IMR-90 (cell line): ENCODE measurements at regions not wholly inside any gene's neighbourhood (a gene's known extent, or its start where the extent isn't known, plus 50 kb on each side); places are given as distances from the start of the nearest gene placed in this dataset.

Experiments used
- ATAC-seq: fragments of 200-7000 bp; cut with Tn5 transposase; 2 replicates; pipeline ENCODE4 v1.9.1; 2020; ENCODE audit warnings: low read depth, mild to moderate bottlenecking, moderate library complexity
- BruUV-seq: library from RNA; stranded (reverse); fragments of 400-500 nt; replicated peaks from 2 replicates; lab custom pipeline; 2021; lab: Mats Ljungman, UMichigan
- CTCF ChIA-PET: fragments of 300-600 bp; formaldehyde crosslinking; extraction: SDS; loops from one replicate; lab custom pipeline; 2021; ENCODE audit warnings: antibody characterized with exemption; lab: Yijun Ruan, JAX
- POLR2A ChIA-PET: fragments of 300-600 bp; sonication (Branson Sonifier 250); formaldehyde crosslinking; loops from one replicate; lab custom pipeline; 2022; ENCODE audit warnings: antibody characterized with exemption; ENCODE audit not compliant: unreplicated experiment; lab: Charles Lee
- DNase-seq: peaks from one replicate; pipeline ENCODE4 v3.0.0; 2013
- H2AFZ ChIP-seq: replicated peaks from 2 replicates; pipeline ENCODE3; 2013; ENCODE audit warnings: low read length, mild to moderate bottlenecking; ENCODE audit not compliant: poor library complexity
- H2AK5ac ChIP-seq: 2 replicates; pipeline ENCODE4 v1.6.1; 2013; ENCODE audit warnings: low read depth, low read length, inconsistent platforms
- H2AK9ac ChIP-seq: replicated peaks from 2 replicates; pipeline ENCODE3; 2013; ENCODE audit warnings: mild to moderate bottlenecking, low read depth, low read length, moderate library complexity; ENCODE audit not compliant: poor library complexity
- H2BK120ac ChIP-seq: 2 replicates; pipeline ENCODE4 v1.6.1; 2013; ENCODE audit warnings: low read depth, low read length, inconsistent platforms
- H2BK15ac ChIP-seq: 3 replicates; pipeline ENCODE4 v1.6.1; 2013; ENCODE audit warnings: low read depth, low read length, inconsistent platforms
- H2BK20ac ChIP-seq: 2 replicates; pipeline ENCODE4 v1.6.1; 2013; ENCODE audit warnings: low read depth, mild to moderate bottlenecking, inconsistent platforms, low read length, moderate library complexity
- H2BK5ac ChIP-seq: 2 replicates; pipeline ENCODE4 v1.6.1; 2013; ENCODE audit warnings: mild to moderate bottlenecking, low read depth, low read length, inconsistent platforms; ENCODE audit not compliant: poor library complexity, severe bottlenecking
- H3K14ac ChIP-seq: replicated peaks from 2 replicates; pipeline ENCODE4 v1.6.1; 2013; ENCODE audit warnings: low read depth, low read length, inconsistent platforms
- H3K18ac ChIP-seq: 2 replicates; pipeline ENCODE4 v1.6.1; 2013; ENCODE audit warnings: low read depth, low read length, control low read depth
- H3K23ac ChIP-seq: 2 replicates; pipeline ENCODE4 v1.6.1; 2013; ENCODE audit warnings: low read depth, low read length, inconsistent platforms
- H3K27ac ChIP-seq: 2 replicates; pipeline ENCODE4 v1.5.1; 2013; ENCODE audit warnings: mild to moderate bottlenecking, control low read depth, low read length; ENCODE audit not compliant: insufficient read depth
- H3K27me3 ChIP-seq: 2 replicates; pipeline ENCODE4 v1.6.1; 2013; ENCODE audit warnings: low read length; ENCODE audit not compliant: control insufficient read depth, insufficient read depth
- H3K36me3 ChIP-seq: 2 replicates; pipeline ENCODE4 v1.6.1; 2013; ENCODE audit warnings: low read length, mixed read lengths; ENCODE audit not compliant: control insufficient read depth, insufficient read depth
- H3K4ac ChIP-seq: 2 replicates; pipeline ENCODE4 v1.6.1; 2013; ENCODE audit warnings: low read depth, low read length, inconsistent platforms
- H3K4me1 ChIP-seq: 2 replicates; pipeline ENCODE4 v1.6.1; 2013; ENCODE audit warnings: low read length, mixed read lengths; ENCODE audit not compliant: control insufficient read depth, insufficient read depth
- H3K4me2 ChIP-seq: 2 replicates; pipeline ENCODE4 v1.6.1; 2013; ENCODE audit warnings: low read depth, mild to moderate bottlenecking, control low read depth, low read length, moderate library complexity
- H3K4me3 ChIP-seq: 2 replicates; pipeline ENCODE4 v1.5.1; 2013; ENCODE audit warnings: low read depth, mild to moderate bottlenecking, control low read depth, low read length, moderate library complexity; ENCODE audit not compliant: insufficient read depth
- H3K56ac ChIP-seq: 2 replicates; pipeline ENCODE4 v1.6.1; 2013; ENCODE audit warnings: low read length, inconsistent platforms; ENCODE audit not compliant: insufficient read depth; ENCODE audit errors: extremely low read depth
- H3K79me1 ChIP-seq, 2 experiments: 2 replicates each; pipeline ENCODE4 v1.6.1; 2013; ENCODE audit warnings: low read length in 2 of 2, inconsistent platforms in 1 of 2, low read depth in 1 of 2
- H3K9ac ChIP-seq: 2 replicates; pipeline ENCODE4 v1.6.1; 2013; ENCODE audit warnings: low read depth, low read length, control low read depth
- H3K9me1 ChIP-seq: 2 replicates; pipeline ENCODE4 v1.6.1; 2013; ENCODE audit warnings: low read length, inconsistent platforms; ENCODE audit not compliant: insufficient read depth
- H3K9me3 ChIP-seq: 2 replicates; pipeline ENCODE4 v1.6.1; 2013; ENCODE audit warnings: low read length; ENCODE audit not compliant: control insufficient read depth, insufficient read depth
- H4K20me1 ChIP-seq: 2 replicates; pipeline ENCODE4 v1.6.1; 2013; ENCODE audit warnings: low read length, inconsistent platforms; ENCODE audit not compliant: insufficient read depth
- H4K5ac ChIP-seq: 2 replicates; pipeline ENCODE4 v1.6.1; 2013; ENCODE audit warnings: mild to moderate bottlenecking, low read depth, low read length, control low read depth
- H4K8ac ChIP-seq, 2 experiments: 2 replicates each; pipeline ENCODE4 v1.6.1; 2013; ENCODE audit warnings: low read depth in 2 of 2, low read length in 2 of 2, control low read depth in 1 of 2, inconsistent platforms in 1 of 2
- H4K91ac ChIP-seq: 2 replicates; pipeline ENCODE4 v1.6.1; 2013; ENCODE audit warnings: low read depth, low read length, inconsistent platforms; ENCODE audit not compliant: insufficient read depth
- BHLHE40 ChIP-seq: fragments of 150-350 bp; IDR thresholded peaks from 2 replicates; pipeline ENCODE4 v1.6.1; 2016; ENCODE audit warnings: mild to moderate bottlenecking, low read depth, low read length
- FOS ChIP-seq: fragments of 150-350 bp; IDR thresholded peaks from 2 replicates; pipeline ENCODE4 v1.6.1; 2016; ENCODE audit warnings: low read depth, low read length
- MAZ ChIP-seq: IDR thresholded peaks from 2 replicates; pipeline ENCODE4 v1.6.1; 2012; ENCODE audit warnings: low read depth, mild to moderate bottlenecking, low read length, improper control_type of control experiment, moderate library complexity, borderline replicate concordance
- POLR2A ChIP-seq: IDR thresholded peaks from 2 replicates; pipeline ENCODE4 v1.6.1; 2012; ENCODE audit warnings: mild to moderate bottlenecking, low read depth, low read length
- RFX5 ChIP-seq: IDR thresholded peaks from 2 replicates; pipeline ENCODE4 v1.8.0; 2012; ENCODE audit warnings: low read depth, mild to moderate bottlenecking, low read length, moderate library complexity
- WGBS, 2 experiments: methylation state at CpG; one replicate each; pipeline versions ENCODE4 v1.1.5 to v1.1.7; 2013; ENCODE audit warnings: missing lambda C conversion rate in 2 of 2; ENCODE audit not compliant: insufficient read length in 1 of 2; ENCODE audit errors: extremely low coverage in 2 of 2; 5-methylcytosine and 5-hydroxymethylcytosine counted together
- dilution Hi-C: fragments of 300-500 bp; cut with HindIII; formaldehyde crosslinking; loops from one replicate; pipeline ENCODE4 v1.14.3; 2018; ENCODE audit warnings: low sequenced_read_pairs; ENCODE audit not compliant: unreplicated experiment
- in situ Hi-C: fragments of 300-500 bp; cut with MboI; formaldehyde crosslinking; loops from 3 replicates; pipeline ENCODE4 v1.14.3; 2019; ENCODE audit warnings: low sequenced_read_pairs, inconsistent platforms, mixed read lengths
- intact Hi-C: fragments of 100-400 bp; cut with micrococcal nuclease; formaldehyde crosslinking; loops from 2 replicates; pipeline ENCODE4 v1.10.0; 2022
- TF ChIP-seq, protein P1 (sequence below): fragments of 150-350 bp; IDR thresholded peaks from 2 replicates; pipeline ENCODE4 v1.6.1; 2016; ENCODE audit warnings: low read depth, mild to moderate bottlenecking, low read length, moderate library complexity, borderline replicate concordance
- TF ChIP-seq, protein P2 (sequence below): fragments of 150-350 bp; IDR thresholded peaks from 2 replicates; pipeline ENCODE4 v1.6.1; 2017; ENCODE audit warnings: mild to moderate bottlenecking, antibody characterized with exemption, low read length, low read depth

- no peak overlapping the region for H4K91ac ChIP-seq
- DNase-seq (no peak), ATAC-seq (no peak)
- no peak overlapping the region for H3K4ac ChIP-seq
- H2AK5ac ChIP-seq: no peak overlapping the region
- H4K8ac ChIP-seq: no peak overlapping the region
- no peak overlapping the region for H3K56ac ChIP-seq
- in situ Hi-C loops: no loop called here
- H2BK120ac ChIP-seq: no peak overlapping the region
- TF ChIP-seq, protein P1, sequence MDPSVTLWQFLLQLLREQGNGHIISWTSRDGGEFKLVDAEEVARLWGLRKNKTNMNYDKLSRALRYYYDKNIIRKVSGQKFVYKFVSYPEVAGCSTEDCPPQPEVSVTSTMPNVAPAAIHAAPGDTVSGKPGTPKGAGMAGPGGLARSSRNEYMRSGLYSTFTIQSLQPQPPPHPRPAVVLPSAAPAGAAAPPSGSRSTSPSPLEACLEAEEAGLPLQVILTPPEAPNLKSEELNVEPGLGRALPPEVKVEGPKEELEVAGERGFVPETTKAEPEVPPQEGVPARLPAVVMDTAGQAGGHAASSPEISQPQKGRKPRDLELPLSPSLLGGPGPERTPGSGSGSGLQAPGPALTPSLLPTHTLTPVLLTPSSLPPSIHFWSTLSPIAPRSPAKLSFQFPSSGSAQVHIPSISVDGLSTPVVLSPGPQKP: no peak
- TF ChIP-seq POLR2A (no peak), MAZ (no peak), FOS (no peak), RFX5 (no peak), BHLHE40 (no peak)
- TF ChIP-seq, protein P2, sequence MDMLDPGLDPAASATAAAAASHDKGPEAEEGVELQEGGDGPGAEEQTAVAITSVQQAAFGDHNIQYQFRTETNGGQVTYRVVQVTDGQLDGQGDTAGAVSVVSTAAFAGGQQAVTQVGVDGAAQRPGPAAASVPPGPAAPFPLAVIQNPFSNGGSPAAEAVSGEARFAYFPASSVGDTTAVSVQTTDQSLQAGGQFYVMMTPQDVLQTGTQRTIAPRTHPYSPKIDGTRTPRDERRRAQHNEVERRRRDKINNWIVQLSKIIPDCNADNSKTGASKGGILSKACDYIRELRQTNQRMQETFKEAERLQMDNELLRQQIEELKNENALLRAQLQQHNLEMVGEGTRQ: no peak
- H2BK15ac ChIP-seq: no peak overlapping the region
- no peaks in the 10 kb centered on the region for H4K20me1 ChIP-seq
- POLR2A ChIA-PET: no interaction called here
- no peak overlapping the region for H3K27ac ChIP-seq
- no peak overlapping the region for H3K23ac ChIP-seq
- no peak overlapping the region for H3K14ac ChIP-seq
- H3K27me3 ChIP-seq: no peaks in the 10 kb centered on the region
- no CpG with 5 or more reads among the region's 3 CpGs for WGBS, 2 experiments
- H2BK5ac ChIP-seq: no peak overlapping the region
- no peak overlapping the region for H3K4me3 ChIP-seq
- no TSS peak for BruUV-seq
- dilution Hi-C loops: no loop called here
- no peaks in the 10 kb centered on the region for H3K9me1 ChIP-seq
- H3K36me3 ChIP-seq: no peaks in the 10 kb centered on the region
- no peak overlapping the region for H3K9ac ChIP-seq
- H2BK20ac ChIP-seq: no peak overlapping the region
- intact Hi-C loops: no loop called here
- no peaks in the 10 kb centered on the region for H3K79me1 ChIP-seq
- H2AFZ ChIP-seq: no peak overlapping the region
- no peak overlapping the region for H2AK9ac ChIP-seq
- no peaks in the 10 kb centered on the region for H3K9me3 ChIP-seq
- CTCF ChIA-PET: no interaction called here
- no peak overlapping the region for H3K18ac ChIP-seq
- no peak overlapping the region for H4K5ac ChIP-seq
- no peaks in the 10 kb centered on the region for H3K4me1 ChIP-seq
- H3K4me2 ChIP-seq: no peak overlapping the region
Observed at GRCh38 chr10:64365663-64366062, 844.5 kb downstream of the REEP3 start.
